Spleen (tissue), 11 donors: ENCODE measurements at regions not wholly inside any gene's neighbourhood (a gene's known extent, or its start where the extent isn't known, plus 50 kb on each side); places are given as distances from the start of the nearest gene placed in this dataset.

Experiments used
- DNase-seq: peaks from one replicate; pipeline ENCODE4 v3.0.0-alpha.2; 2020
- H3K27ac ChIP-seq, 8 donors: fragments of 200-600 bp; sonication (generic) in 7 of 8; 1 replicate in 4 of 8; 2 replicates in 4 of 8; pipeline versions ENCODE4 v1.5.0 to v1.8.0; 2016 to 2021; ENCODE audit warnings: inconsistent platforms in 4 of 8, mild to moderate bottlenecking in 4 of 8, moderate library complexity in 1 of 8
- H3K27me3 ChIP-seq, 7 donors: fragments of 200-600 bp; sonication (generic) in 6 of 7; replicated peaks in 1 of 7; 1 replicate in 4 of 7; 2 replicates in 3 of 7; pipeline versions ENCODE4 v1.5.0 to v1.8.0; 2016 to 2021; ENCODE audit warnings: inconsistent platforms in 3 of 7, mild to moderate bottlenecking in 1 of 7
- H3K36me3 ChIP-seq, 6 donors: fragments of 200-600 bp; sonication (generic) in 5 of 6; 1 replicate in 4 of 6; 2 replicates in 2 of 6; pipeline versions ENCODE4 v1.5.0 to v1.8.0; 2016 to 2021; ENCODE audit warnings: inconsistent platforms in 2 of 6
- H3K4me1 ChIP-seq, 6 donors: fragments of 200-600 bp; sonication (generic) in 5 of 6; 1 replicate in 3 of 6; 2 replicates in 3 of 6; pipeline versions ENCODE4 v1.5.0 to v1.8.0; 2016 to 2021; ENCODE audit warnings: inconsistent platforms in 3 of 6
- H3K4me3 ChIP-seq, 8 donors: fragments of 200-600 bp; sonication (generic) in 7 of 8; 1 replicate in 4 of 8; 2 replicates in 4 of 8; pipeline versions ENCODE4 v1.5.0 to v1.8.0; 2016 to 2021; ENCODE audit warnings: inconsistent platforms in 4 of 8, mild to moderate bottlenecking in 4 of 8, moderate library complexity in 2 of 8
- H3K9me3 ChIP-seq, 8 donors: fragments of 200-600 bp; sonication (generic) in 7 of 8; 1 replicate in 4 of 8; 2 replicates in 4 of 8; pipeline versions ENCODE4 v1.5.0 to v1.8.0; 2016 to 2021; ENCODE audit warnings: inconsistent platforms in 4 of 8
- POLR2A ChIP-seq, 3 donors: fragments of 450-650 bp; IDR thresholded peaks; one replicate each; pipeline ENCODE4 v1.5.1; 2017; ENCODE audit warnings: antibody characterized with exemption in 3 of 3, mild to moderate bottlenecking in 1 of 3
- POLR2AphosphoS5 ChIP-seq, 3 donors: sonication (generic); formaldehyde crosslinking; IDR thresholded peaks; one replicate each; pipeline ENCODE4 v1.5.1; 2017; ENCODE audit warnings: antibody characterized with exemption in 3 of 3
- WGBS, 5 donors: extraction: QIAGEN DNeasy Blood & Tissue Kit in 3 of 5; methylation state at CpG; one replicate each; pipeline versions ENCODE4 v1.1.5 to v1.1.7; 2013 to 2018; 5-methylcytosine and 5-hydroxymethylcytosine counted together
- intact Hi-C: fragments of 100-400 bp; cut with DNase I; formaldehyde crosslinking; loops from one replicate; pipeline ENCODE4 v1.15.0; 2023; ENCODE audit warnings: low total_unique reads
- TF ChIP-seq, protein P1 (sequence below), 11 experiments: fragments of 200-600 bp in 7 of 11; fragments of 450-650 bp in 4 of 11; sonication (generic) in 4 of 11; IDR thresholded peaks in 8 of 11; conservative IDR thresholded peaks in 3 of 11; 1 replicate in 7 of 11; 2 replicates in 4 of 11; pipeline versions ENCODE4 v1.4.0 to v1.8.0; 2016 to 2021; ENCODE audit warnings: antibody characterized with exemption in 11 of 11, inconsistent platforms in 4 of 11, mild to moderate bottlenecking in 1 of 11
- donor health status: healthy with polysubstance abuse.
- donor health status: DM: no; HTN: no; CAD: no; lungs with moderate emphysema.
- donor health status: DM: no; HTN: no; CAD: no.
- donor health status: Bipolar disorder and iron deficiency.
- donor health status: healthy.
- donor health status: DM: no; HTN: no; CAD: no.
- donor health status: DM: yes; HTN: yes; CAD: no.

GRCh38 chr12:4203772-4204376 is 69.7 kb upstream of the CCND2 start:
- H3K27me3 ChIP-seq = peaks cover 0 to 5% (median 0%) of the 10 kb centered on the region in 7 donors
- intact Hi-C loops = no loop called here
- 40 to 53% (median 45%) methylated on average over 3 of the region's 3 CpGs for WGBS, 5 donors
- H3K4me1 ChIP-seq = peaks cover 6 to 55% (median 37%) of the 10 kb centered on the region in 6 donors
- no peak overlapping the region for H3K4me3 ChIP-seq
- TF ChIP-seq POLR2AphosphoS5 (IDR thresholded peaks at IDR 0.05) (no peak), POLR2A (IDR thresholded peaks at IDR 0.05) (no peak)
- TF ChIP-seq, protein P1, sequence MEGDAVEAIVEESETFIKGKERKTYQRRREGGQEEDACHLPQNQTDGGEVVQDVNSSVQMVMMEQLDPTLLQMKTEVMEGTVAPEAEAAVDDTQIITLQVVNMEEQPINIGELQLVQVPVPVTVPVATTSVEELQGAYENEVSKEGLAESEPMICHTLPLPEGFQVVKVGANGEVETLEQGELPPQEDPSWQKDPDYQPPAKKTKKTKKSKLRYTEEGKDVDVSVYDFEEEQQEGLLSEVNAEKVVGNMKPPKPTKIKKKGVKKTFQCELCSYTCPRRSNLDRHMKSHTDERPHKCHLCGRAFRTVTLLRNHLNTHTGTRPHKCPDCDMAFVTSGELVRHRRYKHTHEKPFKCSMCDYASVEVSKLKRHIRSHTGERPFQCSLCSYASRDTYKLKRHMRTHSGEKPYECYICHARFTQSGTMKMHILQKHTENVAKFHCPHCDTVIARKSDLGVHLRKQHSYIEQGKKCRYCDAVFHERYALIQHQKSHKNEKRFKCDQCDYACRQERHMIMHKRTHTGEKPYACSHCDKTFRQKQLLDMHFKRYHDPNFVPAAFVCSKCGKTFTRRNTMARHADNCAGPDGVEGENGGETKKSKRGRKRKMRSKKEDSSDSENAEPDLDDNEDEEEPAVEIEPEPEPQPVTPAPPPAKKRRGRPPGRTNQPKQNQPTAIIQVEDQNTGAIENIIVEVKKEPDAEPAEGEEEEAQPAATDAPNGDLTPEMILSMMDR (IDR thresholded peaks at IDR 0.05 in 8 of 11, conservative IDR thresholded peaks at IDR 0.05 in 3 of 11) = no peak
- no peaks in the 10 kb centered on the region for H3K9me3 ChIP-seq
- H3K36me3 ChIP-seq = no peaks in the 10 kb centered on the region
- H3K27ac ChIP-seq = peak overlapping the region in 6 of 8 donors; percentile 25 to 80 (median 63)
- no peak for DNase-seq

GRCh38 chr12:4202918-4203317 is 70.6 kb upstream of the CCND2 start:
- TF ChIP-seq, protein P1 (IDR thresholded peaks at IDR 0.05 in 8 of 11, conservative IDR thresholded peaks at IDR 0.05 in 3 of 11) = no peak
- TF ChIP-seq POLR2AphosphoS5 (IDR thresholded peaks at IDR 0.05) (no peak), POLR2A (IDR thresholded peaks at IDR 0.05) (no peak)
- Histone ChIP-seq H3K4me1 (peaks cover 6 to 55% (median 37%) of the 10 kb centered on the region in 6 donors), H3K36me3 (no peaks in the 10 kb centered on the region), H3K9me3 (no peaks in the 10 kb centered on the region), H3K4me3 (no peak overlapping the region), H3K27ac (peak overlapping the region in 6 of 8 donors; percentile 22 to 80 (median 54)), H3K27me3 (peaks cover 0 to 5% (median 0%) of the 10 kb centered on the region in 7 donors)
- intact Hi-C loops = no loop called here
- DNase-seq = no peak
- 52 to 79% (median 58%) methylated on average over 5 of the region's 5 CpGs for WGBS, 5 donors

DNA sequence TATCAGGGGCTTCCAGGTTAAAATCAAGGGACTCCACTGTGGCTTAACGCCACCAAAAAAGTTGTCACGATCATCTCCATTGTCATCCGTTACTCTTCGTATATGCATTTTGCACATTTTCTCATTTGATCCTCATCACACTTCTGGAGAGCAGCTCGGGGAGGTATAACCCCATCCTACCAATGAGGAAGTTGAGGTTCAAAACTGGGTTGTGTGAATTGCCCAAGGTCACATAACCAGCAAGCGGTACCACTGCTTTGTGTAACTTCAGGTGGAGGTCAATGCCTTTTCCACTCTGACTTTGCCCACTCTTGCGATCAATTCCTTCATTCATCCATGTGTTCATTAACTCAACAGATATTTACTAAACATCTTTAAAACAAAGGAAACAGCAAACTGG is 71.1 kb upstream of the CCND2 start:
- H3K4me1 ChIP-seq = peaks cover 6 to 59% (median 37%) of the 10 kb centered on the region in 6 donors

More for the DNA sequence above, 71.1 kb upstream of the CCND2 start:
- DNase-seq = no peak
- H3K27ac ChIP-seq = peak overlapping the region in 6 of 8 donors; percentile 15 to 80 (median 54)
- peaks cover 0 to 5% (median 0%) of the 10 kb centered on the region in 7 donors for H3K27me3 ChIP-seq
- no peak overlapping the region for H3K4me3 ChIP-seq
- H3K36me3 ChIP-seq = no peaks in the 10 kb centered on the region
- intact Hi-C loops = no loop called here
- H3K9me3 ChIP-seq = no peaks in the 10 kb centered on the region
- WGBS, 5 donors = 36 to 67% (median 49%) methylated on average over 7 of the region's 7 CpGs
- no peak for TF ChIP-seq POLR2AphosphoS5 (IDR thresholded peaks at IDR 0.05)
- no peak for TF ChIP-seq POLR2A (IDR thresholded peaks at IDR 0.05)
- TF ChIP-seq, protein P1 (IDR thresholded peaks at IDR 0.05 in 8 of 11, conservative IDR thresholded peaks at IDR 0.05 in 3 of 11) = no peak
